ENCODE measurements at regions not wholly inside any gene's neighbourhood (a gene's known extent, or its start where the extent isn't known, plus 50 kb on each side); places are given as distances from the start of the nearest gene placed in this dataset.

- Histone ChIP-seq H3K27ac (no peak overlapping the region), H3K79me2 (no peaks in the 10 kb centered on the region)
These were observed 260.3 kb upstream of the TPM1 start for GRCh38 chr15:62782071-62782841.

GRCh38 chr15:62782896-62783295 lies 259.7 kb upstream of the TPM1 start:
- no peaks in the 10 kb centered on the region for H3K79me2 ChIP-seq
- H3K27me3 ChIP-seq (ENCODE audit: control insufficient read depth, insufficient read depth, low read length): no peaks in the 10 kb centered on the region
- no peak overlapping the region for H3K9ac ChIP-seq
- H3K4me2 ChIP-seq (ENCODE audit: low read length): no peak overlapping the region
- H3K4me1 ChIP-seq: no peaks in the 10 kb centered on the region
- TF ChIP-seq CTCF (IDR thresholded peaks at IDR 0.05): no peak
- no peaks in the 10 kb centered on the region for H3K9me3 ChIP-seq (ENCODE audit: control insufficient read depth, low read length)
- no peak overlapping the region for H2AFZ ChIP-seq
- H3K36me3 ChIP-seq (ENCODE audit: control insufficient read depth, insufficient read depth, low read length): no peaks in the 10 kb centered on the region
- no peak overlapping the region for H3K4me3 ChIP-seq (ENCODE audit: low read depth, low read length)
- no peak overlapping the region for H3K27ac ChIP-seq

More at GRCh38 chr15:62782071-62782841, 260.3 kb upstream of the TPM1 start:
- TF ChIP-seq CTCF (IDR thresholded peaks at IDR 0.05): peak; percentile 27
- Histone ChIP-seq H3K9me3 (ENCODE audit: control insufficient read depth, low read length) (no peaks in the 10 kb centered on the region), H3K4me1 (no peaks in the 10 kb centered on the region), H3K27me3 (ENCODE audit: control insufficient read depth, insufficient read depth, low read length) (no peaks in the 10 kb centered on the region), H3K4me2 (ENCODE audit: low read length) (no peak overlapping the region), H3K36me3 (ENCODE audit: control insufficient read depth, insufficient read depth, low read length) (no peaks in the 10 kb centered on the region), H3K4me3 (ENCODE audit: low read depth, low read length) (no peak overlapping the region), H2AFZ (no peak overlapping the region), H3K9ac (no peak overlapping the region)

- Histone ChIP-seq H3K9me3 (ENCODE audit: control insufficient read depth, low read length) (no peaks in the 10 kb centered on the region), H3K79me2 (no peaks in the 10 kb centered on the region), H2AFZ (no peak overlapping the region), H3K4me3 (ENCODE audit: low read depth, low read length) (no peak overlapping the region), H3K36me3 (ENCODE audit: control insufficient read depth, insufficient read depth, low read length) (no peaks in the 10 kb centered on the region), H3K27me3 (ENCODE audit: control insufficient read depth, insufficient read depth, low read length) (no peaks in the 10 kb centered on the region), H3K27ac (no peak overlapping the region), H3K9ac (no peak overlapping the region), H3K4me1 (no peaks in the 10 kb centered on the region), H3K4me2 (ENCODE audit: low read length) (no peak overlapping the region)
- no peak for TF ChIP-seq CTCF (IDR thresholded peaks at IDR 0.05)
These were observed 259.1 kb upstream of the TPM1 start for GRCh38 chr15:62783303-62783957.

- Histone ChIP-seq H3K4me3 (ENCODE audit: low read depth, low read length) (no peak overlapping the region), H3K4me1 (no peaks in the 10 kb centered on the region), H3K27me3 (ENCODE audit: control insufficient read depth, insufficient read depth, low read length) (no peaks in the 10 kb centered on the region), H3K36me3 (ENCODE audit: control insufficient read depth, insufficient read depth, low read length) (no peaks in the 10 kb centered on the region), H3K79me2 (no peaks in the 10 kb centered on the region), H3K9me3 (ENCODE audit: control insufficient read depth, low read length) (no peaks in the 10 kb centered on the region), H3K27ac (no peak overlapping the region), H3K4me2 (ENCODE audit: low read length) (no peak overlapping the region), H2AFZ (no peak overlapping the region), H3K9ac (no peak overlapping the region)
- no peak for TF ChIP-seq CTCF (IDR thresholded peaks at IDR 0.05)
These were observed 256.4 kb upstream of the TPM1 start for GRCh38 chr15:62785881-62786828.
